HS-5 (cell line): ENCODE measurements at regions not wholly inside any gene's neighbourhood (a gene's known extent, or its start where the extent isn't known, plus 50 kb on each side); places are given as distances from the start of the nearest gene placed in this dataset.

ENCODE experiments used
- DNase-seq: peaks from one replicate; pipeline ENCODE4 v3.0.0-alpha.2; 2012; ENCODE audit warnings: low read depth

DNA sequence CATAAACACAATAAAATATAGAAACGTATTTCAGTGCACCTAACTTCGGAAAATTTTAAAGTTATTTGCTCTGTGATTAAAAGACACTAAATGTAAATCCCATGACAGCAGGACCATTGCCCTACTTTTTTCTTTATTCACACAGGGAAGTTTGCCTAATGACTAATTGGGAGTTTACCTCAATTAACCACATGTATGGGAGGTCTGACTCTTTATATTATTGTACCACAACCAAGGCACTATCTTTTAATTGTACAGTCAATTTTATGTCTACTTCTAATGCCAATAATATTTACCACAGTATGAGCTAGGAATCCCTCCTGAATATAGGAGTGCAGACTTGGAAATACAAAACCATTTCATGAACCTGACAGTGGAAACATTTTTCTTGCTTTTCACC is 360.8 kb upstream of the NEGR1 start:
- DNase-seq: no peak

DNA sequence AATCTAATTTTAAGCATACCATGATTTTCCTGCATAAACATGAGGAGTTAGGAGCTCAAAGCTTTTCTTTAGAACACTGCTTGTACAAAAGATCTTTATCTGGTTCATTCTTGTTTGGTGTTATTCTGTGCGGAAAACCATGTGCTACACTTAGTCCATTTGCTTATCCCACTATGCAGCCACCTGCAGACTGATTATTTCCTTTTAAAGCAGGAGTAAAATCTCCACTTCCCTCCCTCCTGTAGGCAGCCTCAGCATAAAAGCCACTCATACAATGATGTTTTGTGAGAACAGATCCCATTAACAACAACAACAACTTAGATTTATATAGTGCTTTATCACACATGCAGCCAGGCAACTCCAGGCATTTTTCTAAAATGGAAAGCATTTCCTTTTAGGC is 355.3 kb upstream of the NEGR1 start:
- no peak for DNase-seq

- no peak for DNase-seq
Measured at GRCh38 chr1:72636631-72637030, 354.3 kb upstream of the NEGR1 start.

GRCh38 chr1:72635719-72636118 is 353.4 kb upstream of the NEGR1 start:
- no peak for DNase-seq

- no peak for DNase-seq
Measured at GRCh38 chr1:72634946-72635345, 352.6 kb upstream of the NEGR1 start.

GRCh38 chr1:72631449-72631848 is 349.1 kb upstream of the NEGR1 start:
- DNase-seq: no peak

DNA sequence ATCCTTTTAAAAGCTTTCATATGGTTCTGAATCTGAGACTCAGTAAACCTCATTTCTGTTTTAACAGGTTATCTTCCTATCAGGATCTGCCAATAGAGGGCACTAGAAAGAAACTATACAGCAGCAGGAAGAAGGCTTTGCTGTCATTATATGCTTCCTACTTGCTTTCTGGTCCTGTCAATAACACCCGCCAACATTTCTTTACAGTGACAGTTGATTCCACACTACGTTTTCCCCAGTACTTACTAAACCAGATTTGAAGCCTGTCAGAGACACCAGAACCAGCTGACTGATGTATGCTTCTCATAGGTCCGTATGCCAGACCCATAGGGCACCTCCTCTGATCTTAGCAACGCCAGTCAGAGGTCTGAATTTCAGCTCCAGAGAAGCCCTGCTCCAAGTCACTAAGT is 341.0 kb upstream of the NEGR1 start:
- DNase-seq: peak; percentile 23

DNA sequence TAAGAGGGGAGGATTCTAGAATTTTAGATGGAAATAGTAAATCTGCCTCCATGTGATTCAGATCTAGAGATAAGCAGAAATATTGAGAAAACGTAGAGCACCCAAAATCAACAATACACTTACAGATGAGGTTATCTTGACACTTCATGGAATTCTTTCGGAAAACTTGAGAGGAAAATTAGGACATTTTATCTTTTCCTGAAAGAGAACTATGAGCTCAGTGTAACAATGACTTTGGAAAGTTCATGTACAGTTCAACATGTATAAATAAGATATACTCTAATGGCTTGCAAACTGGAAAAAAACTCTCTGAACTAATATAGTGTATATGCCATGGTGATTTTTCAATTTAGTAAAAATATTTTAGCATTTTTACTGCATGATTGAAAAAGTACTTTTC is 338.1 kb upstream of the NEGR1 start:
- DNase-seq: no peak

GRCh38 chr1:72606216-72606810 is 324.0 kb upstream of the NEGR1 start:
- DNase-seq: no peak

DNA sequence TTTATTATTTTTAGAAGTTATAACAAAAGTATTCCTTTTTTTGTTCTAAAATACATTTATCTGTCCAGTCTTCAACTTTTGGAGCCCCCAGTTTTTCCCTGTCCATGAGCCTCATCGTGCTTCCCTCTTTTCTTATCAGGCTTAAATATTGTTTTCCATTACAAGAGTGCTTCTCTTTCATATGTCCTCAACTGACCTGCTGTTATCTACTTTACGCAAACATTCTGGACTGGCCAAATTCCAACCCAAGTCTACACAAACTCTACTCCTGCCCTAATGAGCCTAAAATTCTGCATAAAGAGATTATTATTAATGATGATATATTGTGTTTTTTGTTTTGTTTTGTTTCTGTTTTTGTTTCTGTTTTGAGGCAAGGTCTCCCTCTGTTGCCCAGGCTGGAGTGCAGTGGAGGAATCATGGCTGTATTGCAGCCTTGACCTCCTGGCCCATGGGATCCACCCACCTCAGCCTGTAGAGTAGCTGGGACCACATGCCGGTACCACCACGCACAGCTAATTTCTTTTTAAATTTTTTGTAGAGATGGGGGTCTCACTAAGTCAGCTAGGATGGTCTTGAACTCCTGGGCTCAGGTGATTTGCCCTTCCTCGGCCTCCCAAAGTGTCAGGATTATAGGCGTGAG is 318.8 kb upstream of the NEGR1 start:
- DNase-seq: no peak

DNA sequence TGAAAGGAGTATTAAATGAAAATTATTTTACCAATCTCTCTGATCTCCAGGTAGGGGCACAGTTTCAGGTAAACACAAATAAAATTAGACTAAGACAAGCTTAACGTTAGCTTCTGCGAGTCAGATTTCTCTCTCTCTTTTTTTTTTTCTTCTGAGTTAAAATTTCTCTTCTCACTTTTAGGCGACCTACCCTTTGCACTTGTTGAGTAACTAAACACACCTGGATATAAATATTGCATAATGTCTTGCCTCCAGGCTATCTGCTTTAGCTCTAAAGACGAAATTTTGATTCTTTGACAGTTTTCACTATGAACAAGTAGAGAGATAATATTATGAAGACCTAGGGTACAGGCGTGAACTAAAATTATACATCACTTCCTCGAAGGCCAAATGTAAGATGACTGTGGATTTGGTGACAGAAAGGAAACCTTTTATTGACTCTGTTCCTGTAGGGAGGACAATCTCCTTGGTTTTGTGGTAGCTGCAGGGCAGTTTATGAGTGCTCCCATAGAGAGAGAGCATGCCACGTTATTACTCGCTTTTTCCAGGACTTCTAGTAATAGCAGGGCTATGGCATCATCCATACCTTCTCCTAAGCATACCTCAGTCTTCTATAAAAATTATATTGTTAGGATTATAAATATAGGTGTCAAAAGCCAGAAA is 303.8 kb upstream of the NEGR1 start:
- DNase-seq: no peak

GRCh38 chr1:72579629-72580028 is 297.3 kb upstream of the NEGR1 start:
- DNase-seq: no peak

DNA sequence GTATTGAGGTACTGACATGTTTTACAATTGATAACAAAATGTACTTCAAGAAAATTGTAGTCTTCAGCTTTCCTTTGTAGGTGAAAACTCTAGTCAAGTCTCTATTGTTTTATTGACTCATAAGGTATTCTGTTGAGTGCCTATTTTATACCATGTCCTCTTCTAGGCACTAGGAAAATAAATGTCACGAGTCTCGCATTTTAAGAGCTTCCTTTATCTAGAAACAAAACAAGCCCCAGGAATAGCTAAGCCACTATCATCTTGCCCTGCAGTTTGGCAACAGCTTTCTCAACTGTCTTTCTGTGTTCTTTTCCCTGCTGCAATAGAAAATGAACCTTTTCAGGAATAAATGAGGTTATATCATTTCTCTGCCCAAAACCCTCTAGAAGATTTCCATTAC is 288.5 kb upstream of the NEGR1 start:
- no peak for DNase-seq

DNA sequence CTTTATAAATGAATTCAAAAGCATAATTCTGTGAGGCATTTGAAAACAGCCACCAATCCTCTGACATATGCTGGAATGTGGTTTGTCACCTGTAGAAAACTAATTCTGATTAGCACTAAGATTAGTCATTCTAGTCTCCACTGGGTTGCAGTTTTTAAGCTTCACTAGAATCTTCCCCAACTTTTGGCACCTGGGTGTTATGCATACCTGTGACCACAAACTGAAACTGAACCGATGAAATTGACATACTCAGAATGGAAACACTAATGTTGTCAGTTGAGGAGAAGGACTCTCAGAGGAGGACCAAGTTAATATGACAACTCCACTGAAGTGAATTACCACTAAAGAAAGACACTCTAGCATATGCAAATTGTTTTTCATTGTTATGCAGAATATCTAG is 285.8 kb upstream of the NEGR1 start:
- no peak for DNase-seq

- DNase-seq: no peak
Measured at GRCh38 chr1:72567521-72567920, 285.2 kb upstream of the NEGR1 start.

- DNase-seq: no peak
Measured at GRCh38 chr1:72564749-72565148, 282.4 kb upstream of the NEGR1 start.

- no peak for DNase-seq
Measured at GRCh38 chr1:72557446-72558049, 275.2 kb upstream of the NEGR1 start.

DNA sequence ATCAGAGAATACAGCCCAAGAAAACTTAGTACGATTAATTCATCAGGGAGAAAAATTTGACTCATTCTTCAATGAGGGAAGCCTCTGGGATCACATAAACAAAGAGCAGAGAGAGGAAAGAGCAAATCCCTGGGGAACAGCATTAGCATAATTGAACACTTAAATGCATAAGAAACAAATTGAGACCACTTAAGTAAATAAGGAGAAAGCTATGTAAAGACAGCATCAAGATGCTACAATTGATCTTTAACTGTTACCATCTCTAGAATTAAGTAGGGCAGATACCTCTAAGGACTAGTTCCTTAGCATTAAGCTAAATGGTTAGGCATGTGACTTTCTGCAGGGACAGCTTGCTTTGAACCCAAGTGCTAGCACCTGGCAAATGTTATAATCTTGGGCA is 265.1 kb upstream of the NEGR1 start:
- no peak for DNase-seq

DNA sequence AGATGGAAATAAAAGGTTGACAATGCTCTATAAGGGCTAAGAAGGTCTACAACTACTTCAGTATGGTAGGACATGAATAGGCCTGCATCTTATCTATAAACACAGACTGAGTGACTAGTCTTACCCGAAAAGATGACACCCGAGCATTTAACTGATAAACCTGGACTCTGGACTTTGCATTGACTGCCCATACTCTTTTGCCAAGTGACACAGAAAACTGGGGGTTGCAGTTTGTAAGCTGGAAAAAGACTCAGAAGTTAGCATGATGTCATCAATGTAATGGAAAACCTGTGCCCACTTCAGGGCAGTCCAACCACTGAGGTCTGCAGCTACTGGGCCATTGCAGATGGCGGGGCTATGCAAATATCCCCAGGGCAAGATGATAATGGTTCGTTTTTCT is 258.3 kb upstream of the NEGR1 start:
- no peak for DNase-seq

- DNase-seq: no peak
Measured at GRCh38 chr1:72535470-72535869, 253.1 kb upstream of the NEGR1 start.

GRCh38 chr1:72530646-72531045 is 248.3 kb upstream of the NEGR1 start:
- no peak for DNase-seq

- DNase-seq: peak; percentile 11
Measured at GRCh38 chr1:72526926-72527325, 244.6 kb upstream of the NEGR1 start.

DNA sequence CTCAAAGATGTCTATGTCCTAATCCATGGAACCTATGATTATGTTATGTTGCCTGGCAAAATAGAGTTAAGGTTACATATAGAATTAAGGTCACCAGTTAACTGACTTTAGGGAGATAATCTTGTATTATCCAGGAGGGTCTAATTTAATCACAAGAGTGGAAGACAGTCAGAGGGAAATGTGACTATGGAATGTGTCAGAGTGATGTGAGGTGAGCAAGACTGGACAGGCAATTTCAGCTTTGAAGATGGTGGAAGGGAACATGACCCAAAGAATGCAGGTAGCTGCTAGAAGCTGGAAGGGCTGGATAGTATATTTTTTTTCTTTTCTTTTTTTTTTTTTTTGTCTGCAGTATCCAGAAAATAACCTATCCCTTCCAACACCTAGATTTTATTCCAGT is 241.7 kb upstream of the NEGR1 start:
- DNase-seq: no peak
